ENCODE measurements at regions not wholly inside any gene's neighbourhood (a gene's known extent, or its start where the extent isn't known, plus 50 kb on each side); places are given as distances from the start of the nearest gene placed in this dataset.

- dilution Hi-C loops (cut with MboI; ENCODE audit: extremely low pct_ligation_motif_present, low sequenced_read_pairs) = no loop called here
- H3K4me3 ChIP-seq (replicated peaks in 1 of 3; ENCODE audit: insufficient read depth in 1 of 3, low read depth in 1 of 3, low read length in 3 of 3) = no peak overlapping the region
- no peaks in the 10 kb centered on the region for H3K9me1 ChIP-seq (replicated peaks; ENCODE audit: control insufficient read depth, extremely low read depth, insufficient read depth, low read length)
- H3K4me2 ChIP-seq (ENCODE audit: insufficient read depth, low read length) = no peak overlapping the region
- BruUV-seq (replicated peaks) = no TSS peak
- TF ChIP-seq MAX (IDR thresholded peaks at IDR 0.05; ENCODE audit: insufficient read depth, insufficient read length) (no peak), JUN (IDR thresholded peaks at IDR 0.05; ENCODE audit: borderline replicate concordance, insufficient read depth, insufficient read length, low read depth) (no peak), MYC (IDR thresholded peaks at IDR 0.05; ENCODE audit: low read depth, low read length) (no peak), GATA2 (IDR thresholded peaks at IDR 0.05; ENCODE audit: insufficient read depth, insufficient read length, low read depth, low read length) (no peak), POLR2A (IDR thresholded peaks at IDR 0.05; ENCODE audit: low read depth, low read length) (no peak), FOS (IDR thresholded peaks at IDR 0.05; ENCODE audit: borderline replicate concordance, insufficient read depth, low read length) (no peak), CTCF (IDR thresholded peaks at IDR 0.05; ENCODE audit: extremely low read depth in 1 of 2, insufficient read depth in 1 of 2, low read depth in 1 of 2, low read length in 2 of 2) (no peak), EZH2 (IDR thresholded peaks at IDR 0.05; ENCODE audit: borderline replicate concordance, low read depth, low read length, severe bottlenecking) (no peak), POLR2AphosphoS5 (IDR thresholded peaks at IDR 0.05; ENCODE audit: insufficient read depth, low read depth, low read length) (no peak)
- intact Hi-C loops (cut with micrococcal nuclease) = no loop called here
- H3K36me3 ChIP-seq (ENCODE audit: control insufficient read depth in 2 of 2, extremely low read depth in 1 of 2, insufficient read depth in 2 of 2, low read length in 2 of 2) = no peaks in the 10 kb centered on the region
- H3K27me3 ChIP-seq (ENCODE audit: control insufficient read depth in 2 of 2, insufficient read depth in 2 of 2, low read length in 2 of 2) = no peaks in the 10 kb centered on the region
- H3K79me2 ChIP-seq (ENCODE audit: control insufficient read depth, insufficient read depth, low read length) = no peaks in the 10 kb centered on the region
- no peaks in the 10 kb centered on the region for H4K20me1 ChIP-seq (replicated peaks; ENCODE audit: control insufficient read depth, extremely low read depth, insufficient read depth, low read length)
- DNase-seq (ENCODE audit: low read depth, low spot score) (no peak), FAIRE-seq (no peak)
- POLR2A ChIA-PET = no interaction called here
- H2AFZ ChIP-seq (ENCODE audit: low read depth, low read length) = no peak overlapping the region
- no peak overlapping the region for H3K27ac ChIP-seq (ENCODE audit: insufficient read depth, low read depth, low read length)
- CTCF ChIA-PET = interaction anchor here (0.7 to 1.0 kb wide), 2 partner anchors 18 to 21 kb away, joined by 3 read pairs; no protein-coding TSS in a partner anchor
- no peaks in the 10 kb centered on the region for H3K4me1 ChIP-seq (ENCODE audit: control insufficient read depth, extremely low read depth, insufficient read depth, low read length)
- peaks cover 2% of the 10 kb centered on the region for H3K9me3 ChIP-seq (replicated peaks; ENCODE audit: control insufficient read depth, insufficient read depth, low read length)
- H3K9ac ChIP-seq (replicated peaks; ENCODE audit: extremely low read depth, insufficient read depth, low read length) = no peak overlapping the region
Measured at GRCh38 chr15:98344591-98344990, 303.7 kb upstream of the IGF1R start.
